GM19351 (cell line): ENCODE measurements at regions not wholly inside any gene's neighbourhood (a gene's known extent, or its start where the extent isn't known, plus 50 kb on each side); places are given as distances from the start of the nearest gene placed in this dataset.
A peak's percentile ranks its signal among the peaks of the same experiment; 100 is the strongest.

Source experiments
- ATAC-seq: cut with Tn5 transposase; IDR thresholded peaks from one replicate; pipeline ENCODE4 v1.9.1; 2021; ENCODE audit warnings: mild to moderate bottlenecking, moderate library complexity; ENCODE audit not compliant: unreplicated experiment

DNA sequence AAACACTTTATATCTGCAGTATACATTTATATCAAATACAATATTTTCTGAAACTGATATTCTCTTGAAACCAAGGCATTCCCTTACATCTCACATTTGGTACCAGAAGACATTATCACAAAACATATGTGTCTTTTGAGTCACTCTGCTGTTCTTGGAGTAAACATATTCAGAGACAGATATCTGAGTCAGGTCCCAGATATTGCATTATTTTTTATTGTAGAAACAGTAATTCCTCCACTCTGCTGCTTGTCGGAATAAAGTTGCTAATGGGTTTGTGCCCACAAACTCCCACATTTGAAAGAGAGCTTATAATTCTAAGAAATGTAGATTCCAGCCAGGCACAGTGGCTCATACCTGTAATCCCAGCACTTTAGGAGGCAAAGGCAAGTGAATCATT is 261.1 kb upstream of the DAPK1 start:
- no peak for ATAC-seq

DNA sequence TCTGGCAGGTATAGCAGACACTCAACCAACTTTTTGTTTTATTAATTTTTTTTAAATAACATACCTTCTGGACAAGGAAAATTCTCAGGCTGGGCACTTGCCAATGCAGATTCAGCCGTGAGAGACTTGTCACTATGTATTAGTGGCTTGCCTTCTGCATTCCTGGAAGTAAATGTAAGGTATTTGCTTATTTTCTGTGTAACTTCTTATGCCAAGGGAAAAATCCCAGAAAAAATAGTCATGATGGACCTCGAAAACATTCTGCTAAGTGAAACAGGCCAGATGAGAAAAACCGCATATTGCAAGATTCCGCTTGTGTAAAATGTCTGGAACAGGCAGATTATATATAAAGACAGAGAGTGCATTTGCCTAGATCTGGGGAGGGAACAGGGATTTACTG is 260.3 kb upstream of the DAPK1 start:
- no peak for ATAC-seq

DNA sequence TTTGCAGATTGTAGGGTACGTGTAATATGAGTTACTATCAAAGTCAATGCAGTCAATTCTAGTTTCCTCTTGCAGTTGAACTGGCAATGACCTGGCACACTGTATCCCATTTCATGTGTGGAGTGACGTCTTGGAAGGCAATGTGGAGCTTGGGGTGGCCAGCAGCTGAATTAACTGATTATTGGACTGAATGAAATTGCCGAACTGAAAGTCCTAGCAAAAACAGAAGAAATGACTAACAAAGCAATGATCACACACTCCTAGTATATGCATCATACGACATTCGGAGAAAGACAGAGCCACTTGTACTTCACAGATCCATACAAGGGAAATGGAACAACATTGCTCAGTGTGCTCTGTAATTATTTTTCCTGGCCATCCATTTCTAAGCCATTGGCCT is 259.1 kb upstream of the DAPK1 start:
- ATAC-seq: no peak

- no peak for ATAC-seq
Observed at GRCh38 chr9:87239312-87239711, 258.4 kb upstream of the DAPK1 start.

- ATAC-seq: no peak
Observed at GRCh38 chr9:87243602-87244001, 254.1 kb upstream of the DAPK1 start.

DNA sequence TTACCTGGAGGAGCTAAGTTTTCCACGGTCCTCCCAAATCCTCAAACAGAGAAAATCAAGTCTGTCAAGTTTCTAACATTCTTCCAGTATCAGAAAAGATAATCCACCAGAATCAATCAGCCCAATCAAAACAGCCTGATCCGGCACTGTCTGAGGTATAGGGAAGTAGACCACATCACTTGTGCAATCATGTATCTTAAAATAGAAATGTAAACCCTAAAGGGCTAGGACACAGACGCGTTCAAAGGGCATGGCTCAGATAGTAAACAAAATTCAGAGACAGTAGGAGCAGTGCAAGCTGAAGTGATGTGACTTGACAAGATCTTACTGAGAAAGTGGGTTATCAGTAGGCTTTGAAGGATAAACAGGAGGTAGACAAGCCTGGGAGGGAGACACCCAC is 252.4 kb upstream of the DAPK1 start:
- no peak for ATAC-seq

- ATAC-seq: no peak
Observed at GRCh38 chr9:87247097-87247496, 250.6 kb upstream of the DAPK1 start.

- ATAC-seq: no peak
Observed at GRCh38 chr9:87249029-87249428, 248.6 kb upstream of the DAPK1 start.

DNA sequence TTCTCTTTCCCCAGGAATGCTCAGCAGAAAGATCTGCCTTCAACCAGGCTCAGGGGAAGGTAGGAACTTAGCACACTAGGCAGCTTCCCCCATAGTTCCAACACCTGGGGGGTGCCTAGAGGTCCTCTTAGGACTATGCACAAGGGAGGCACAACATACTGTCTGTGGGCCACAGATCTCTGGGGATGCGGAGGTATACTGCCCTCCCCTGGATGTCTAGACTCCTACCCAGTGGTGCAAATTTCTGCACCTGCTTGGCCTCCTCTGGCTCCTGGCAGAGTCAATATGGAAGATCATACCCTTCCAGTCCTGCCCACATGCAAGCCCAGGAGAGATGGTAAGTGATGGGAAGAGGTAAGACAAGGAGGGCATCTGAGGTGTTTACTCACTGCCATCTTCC is 247.5 kb upstream of the DAPK1 start:
- no peak for ATAC-seq

DNA sequence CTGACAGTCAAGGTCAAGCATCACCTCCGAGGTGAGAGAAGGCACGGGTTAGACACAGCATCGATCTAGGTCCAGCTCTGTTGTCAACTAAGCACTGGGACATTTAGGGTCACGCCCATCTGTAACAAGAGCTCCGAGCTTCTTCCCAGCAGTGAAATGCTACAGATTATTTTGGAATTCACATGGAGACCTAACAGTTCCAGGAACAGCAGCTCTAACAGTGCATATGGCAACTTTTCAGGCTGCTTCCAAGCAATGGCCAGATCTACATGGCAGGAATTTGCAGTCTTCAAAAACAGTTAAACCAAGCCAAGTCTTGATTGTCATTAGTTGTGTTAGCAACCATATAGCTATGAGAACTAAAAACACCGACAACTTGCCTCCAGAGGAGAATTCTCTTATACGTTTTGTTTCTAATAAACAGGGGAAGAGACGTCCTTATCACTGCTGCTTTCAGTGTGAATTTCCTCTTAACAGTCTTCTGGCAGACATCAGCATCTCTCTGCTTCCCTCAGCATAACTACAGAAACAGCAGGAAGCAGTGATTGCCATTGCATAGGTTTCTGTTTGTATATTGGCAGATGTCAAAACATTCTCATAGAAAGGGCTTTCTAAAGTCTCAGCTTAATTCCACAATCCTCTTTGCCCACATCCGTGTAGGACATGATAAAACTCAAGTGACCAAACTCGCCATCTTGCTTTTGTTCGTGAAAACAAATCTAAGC is 242.1 kb upstream of the DAPK1 start:
- ATAC-seq: no peak

DNA sequence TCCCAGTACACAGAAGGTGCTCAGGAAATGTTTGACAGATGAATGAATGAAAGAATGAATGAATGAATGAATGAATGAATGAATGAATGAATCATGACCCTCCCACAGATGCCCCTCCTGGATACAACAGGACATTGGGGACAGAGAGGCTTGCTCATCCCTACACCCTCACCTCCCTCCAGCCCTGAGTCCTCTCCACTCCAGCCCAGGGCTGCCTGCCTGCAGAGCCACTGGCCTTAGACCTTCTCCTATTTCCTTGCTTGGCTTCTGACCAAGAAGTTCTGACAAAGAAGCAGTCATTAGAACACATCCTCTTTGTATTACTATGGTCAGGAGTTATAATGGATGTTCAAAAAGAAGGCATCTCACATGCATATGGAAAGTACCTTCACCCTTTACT is 240.7 kb upstream of the DAPK1 start:
- ATAC-seq: no peak

- ATAC-seq: peak; percentile 49
Observed at GRCh38 chr9:87259543-87260518, 237.8 kb upstream of the DAPK1 start.

DNA sequence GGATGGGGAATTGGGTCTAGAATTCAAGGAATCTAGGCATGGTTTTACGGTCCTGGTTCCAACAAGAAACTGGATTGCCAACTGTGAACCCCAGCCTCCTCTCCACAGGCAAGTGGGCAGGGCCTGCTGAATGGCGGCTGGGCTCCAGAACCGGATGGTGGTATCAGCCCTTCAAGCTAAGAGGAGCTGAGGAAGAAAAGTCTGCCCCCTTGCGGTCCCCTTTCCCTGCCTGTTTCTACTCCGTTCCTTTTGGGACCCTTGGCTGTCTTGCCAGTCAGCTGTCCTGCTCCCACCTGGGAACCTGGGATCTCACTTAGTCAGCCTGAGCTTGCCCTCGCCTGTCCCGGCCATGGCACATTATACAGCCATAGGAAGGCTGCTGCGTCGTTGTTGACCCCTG is 234.4 kb upstream of the DAPK1 start:
- no peak for ATAC-seq

DNA sequence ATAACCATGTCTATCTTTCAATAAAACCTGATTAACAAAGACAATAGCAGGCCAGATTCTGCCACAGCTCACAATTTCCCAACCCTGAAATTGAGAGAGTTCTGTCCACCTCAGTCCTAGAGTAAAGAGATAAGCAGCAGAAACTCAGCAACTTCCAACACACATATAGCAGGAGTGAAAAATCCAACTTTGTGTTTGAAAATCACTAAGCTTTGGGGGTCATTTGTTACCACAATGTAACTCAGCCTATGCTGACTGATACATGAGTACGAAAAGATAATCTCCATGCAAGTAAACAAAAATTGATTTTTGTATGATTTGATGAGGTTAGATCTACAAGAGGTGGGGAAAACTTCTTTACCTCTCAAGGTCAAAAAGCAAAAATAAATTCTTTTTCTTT is 231.0 kb upstream of the DAPK1 start:
- ATAC-seq: no peak

DNA sequence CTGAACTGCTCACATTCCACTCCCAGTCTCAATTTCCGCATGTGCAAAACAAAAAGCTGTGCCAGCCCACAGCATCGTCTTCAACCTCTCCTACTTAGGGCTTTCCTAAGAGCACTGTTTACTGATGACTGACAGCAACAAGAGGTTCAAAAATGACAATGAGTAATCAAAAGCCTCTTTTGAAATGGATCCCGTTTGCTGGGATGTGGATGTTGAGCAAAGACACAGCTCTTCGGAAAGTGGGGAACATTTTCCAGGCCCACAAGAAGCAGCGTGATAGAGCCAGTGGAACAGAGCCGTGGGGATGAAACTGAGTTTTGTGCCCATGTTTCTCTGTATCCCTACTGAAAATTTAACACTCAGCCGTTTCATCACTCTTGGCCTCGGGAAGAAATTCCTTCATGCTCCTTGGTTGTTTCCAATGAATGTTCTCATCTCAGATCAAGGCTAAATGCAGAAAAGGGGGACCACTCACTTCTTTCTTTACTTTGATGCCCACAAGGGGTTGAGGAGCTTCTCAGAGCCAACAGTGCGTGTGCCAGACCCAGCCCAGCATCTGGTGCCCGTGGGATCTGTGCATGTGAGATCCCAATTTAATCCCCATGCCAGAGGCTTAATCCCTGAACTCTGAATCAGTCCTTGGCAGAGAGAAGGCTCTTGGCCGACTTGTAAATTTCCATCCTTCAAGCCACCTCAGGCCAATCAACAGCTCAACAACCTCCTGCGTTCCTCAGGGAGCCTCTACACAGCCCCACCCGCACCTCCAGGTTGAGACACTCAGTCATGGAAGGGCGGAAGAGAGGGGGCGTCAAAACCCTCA is 230.2 kb upstream of the DAPK1 start:
- no peak for ATAC-seq

GRCh38 chr9:87269296-87270176 is 228.1 kb upstream of the DAPK1 start:
- ATAC-seq: no peak

GRCh38 chr9:87270221-87270847 is 227.3 kb upstream of the DAPK1 start:
- no peak for ATAC-seq

GRCh38 chr9:87270848-87271234 is 226.8 kb upstream of the DAPK1 start:
- ATAC-seq: no peak

GRCh38 chr9:87271696-87272477 is 225.8 kb upstream of the DAPK1 start:
- ATAC-seq: peak; percentile 50
